GM23248 (cell line): ENCODE measurements at regions not wholly inside any gene's neighbourhood (a gene's known extent, or its start where the extent isn't known, plus 50 kb on each side); places are given as distances from the start of the nearest gene placed in this dataset.

ENCODE experiments used
- EZH2 ChIP-seq: fragments of 200-600 bp; sonication (generic); IDR thresholded peaks from 2 replicates; pipeline ENCODE4 v1.6.1; 2018; ENCODE audit warnings: antibody characterized with exemption, mild to moderate bottlenecking; ENCODE audit not compliant: insufficient read depth, poor library complexity, severe bottlenecking
- EZH2phosphoT487 ChIP-seq: fragments of 200-600 bp; sonication (generic); IDR thresholded peaks from 2 replicates; pipeline ENCODE4 v1.6.1; 2018; ENCODE audit warnings: antibody characterized with exemption, moderate library complexity, mild to moderate bottlenecking, low read depth; ENCODE audit not compliant: insufficient read depth

DNA sequence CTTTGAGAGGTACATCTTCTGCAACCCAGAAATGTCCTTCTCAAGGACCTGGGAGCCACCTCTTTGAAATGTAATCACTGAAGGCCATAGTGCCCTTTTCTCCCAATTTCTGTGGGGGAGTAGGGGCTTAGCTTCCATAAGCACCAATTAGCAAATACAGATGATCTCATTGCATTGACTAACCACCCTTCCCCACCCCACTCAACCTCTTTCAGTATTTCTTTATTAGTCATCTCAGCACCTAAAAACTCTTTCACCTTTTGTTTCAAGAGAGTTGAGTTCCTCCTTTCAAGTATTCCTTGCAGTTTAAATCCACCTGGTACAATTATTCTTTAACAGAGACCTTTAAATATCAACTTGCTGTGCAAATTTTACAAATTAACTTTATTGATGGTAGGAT lies 1011.8 kb upstream of the CDH2 start:
- TF ChIP-seq EZH2phosphoT487 (no peak), EZH2 (no peak)
